Adipocyte (in vitro differentiated cells): ENCODE measurements at regions not wholly inside any gene's neighbourhood (a gene's known extent, or its start where the extent isn't known, plus 50 kb on each side); places are given as distances from the start of the nearest gene placed in this dataset.

Source experiments
- DNase-seq: peaks from one replicate; pipeline ENCODE4 v3.0.0-alpha.2; 2015; ENCODE audit warnings: low read depth
- H3K27me3 ChIP-seq: replicated peaks from 2 replicates; pipeline ENCODE4 v1.7.0; 2013; ENCODE audit warnings: mild to moderate bottlenecking, low read length, moderate library complexity; ENCODE audit not compliant: control insufficient read depth, insufficient read depth
- H3K36me3 ChIP-seq: 2 replicates; pipeline ENCODE4 v1.7.0; 2013; ENCODE audit warnings: low read length, mild to moderate bottlenecking, moderate library complexity; ENCODE audit not compliant: control insufficient read depth, insufficient read depth, severe bottlenecking
- H3K4me1 ChIP-seq: 2 replicates; pipeline ENCODE4 v1.7.0; 2013; ENCODE audit warnings: mild to moderate bottlenecking, low read length, moderate library complexity; ENCODE audit not compliant: control insufficient read depth, insufficient read depth
- H3K4me3 ChIP-seq: 2 replicates; pipeline ENCODE4 v1.7.0; 2013; ENCODE audit warnings: mild to moderate bottlenecking, low read length, moderate library complexity
- H3K9ac ChIP-seq: 2 replicates; pipeline ENCODE4 v1.7.0; 2013; ENCODE audit warnings: mild to moderate bottlenecking, low read length, moderate library complexity
- H3K9me3 ChIP-seq: 2 replicates; pipeline ENCODE4 v1.7.0; 2013; ENCODE audit warnings: mild to moderate bottlenecking, low read length, moderate library complexity; ENCODE audit not compliant: control insufficient read depth

- Histone ChIP-seq H3K9me3 (peaks cover 4% of the 10 kb centered on the region), H3K4me3 (no peak overlapping the region), H3K36me3 (no peaks in the 10 kb centered on the region), H3K9ac (no peak overlapping the region), H3K4me1 (no peaks in the 10 kb centered on the region), H3K27me3 (peaks cover 45% of the 10 kb centered on the region)
- no peak for DNase-seq
Observed at GRCh38 chr2:240299710-240300068, 135.8 kb upstream of the GPC1 start.

GRCh38 chr2:240300261-240300821 lies 135.1 kb upstream of the GPC1 start:
- Histone ChIP-seq H3K9ac (no peak overlapping the region), H3K27me3 (peaks cover 45% of the 10 kb centered on the region), H3K9me3 (no peaks in the 10 kb centered on the region), H3K36me3 (no peaks in the 10 kb centered on the region), H3K4me3 (no peak overlapping the region), H3K4me1 (no peaks in the 10 kb centered on the region)
- no peak for DNase-seq

- Histone ChIP-seq H3K27me3 (peaks cover 42% of the 10 kb centered on the region), H3K4me1 (no peaks in the 10 kb centered on the region), H3K4me3 (no peak overlapping the region), H3K36me3 (no peaks in the 10 kb centered on the region), H3K9me3 (no peaks in the 10 kb centered on the region), H3K9ac (no peak overlapping the region)
- no peak for DNase-seq
Observed at GRCh38 chr2:240300840-240301239, 134.6 kb upstream of the GPC1 start.

- DNase-seq = no peak
- Histone ChIP-seq H3K4me1 (no peaks in the 10 kb centered on the region), H3K4me3 (no peak overlapping the region), H3K9me3 (no peaks in the 10 kb centered on the region), H3K27me3 (peaks cover 42% of the 10 kb centered on the region), H3K36me3 (no peaks in the 10 kb centered on the region), H3K9ac (no peak overlapping the region)
Observed at GRCh38 chr2:240301256-240301795, 134.1 kb upstream of the GPC1 start.

DNA sequence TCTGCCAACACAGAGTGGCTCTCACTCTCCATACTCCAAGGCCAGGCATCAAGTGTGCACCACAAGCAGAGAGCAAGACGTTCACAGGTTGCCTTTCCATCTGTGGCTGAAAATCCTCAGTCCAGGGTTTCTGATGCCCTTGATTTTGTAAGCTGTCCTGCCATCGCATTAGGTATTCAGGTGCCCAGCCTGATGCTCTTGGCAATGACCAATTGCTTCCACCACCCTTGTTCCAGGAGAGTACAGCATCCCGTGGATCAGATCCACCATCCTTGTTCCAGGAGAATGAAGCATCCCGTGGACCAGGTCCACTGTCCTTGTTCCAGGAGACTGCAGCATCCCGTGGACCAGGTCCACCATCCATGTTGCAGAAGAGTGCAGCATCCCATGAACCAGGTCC lies 133.4 kb upstream of the GPC1 start:
- Histone ChIP-seq H3K4me3 (no peak overlapping the region), H3K9ac (no peak overlapping the region), H3K27me3 (peaks cover 40% of the 10 kb centered on the region), H3K36me3 (no peaks in the 10 kb centered on the region), H3K9me3 (no peaks in the 10 kb centered on the region), H3K4me1 (no peaks in the 10 kb centered on the region)
- DNase-seq = no peak

GRCh38 chr2:240302933-240303595 lies 132.4 kb upstream of the GPC1 start:
- peaks cover 36% of the 10 kb centered on the region for H3K27me3 ChIP-seq
- DNase-seq = no peak
- H3K9me3 ChIP-seq = no peaks in the 10 kb centered on the region
- H3K36me3 ChIP-seq = no peaks in the 10 kb centered on the region
- no peak overlapping the region for H3K4me3 ChIP-seq
- H3K9ac ChIP-seq = no peak overlapping the region
- H3K4me1 ChIP-seq = no peaks in the 10 kb centered on the region

DNA sequence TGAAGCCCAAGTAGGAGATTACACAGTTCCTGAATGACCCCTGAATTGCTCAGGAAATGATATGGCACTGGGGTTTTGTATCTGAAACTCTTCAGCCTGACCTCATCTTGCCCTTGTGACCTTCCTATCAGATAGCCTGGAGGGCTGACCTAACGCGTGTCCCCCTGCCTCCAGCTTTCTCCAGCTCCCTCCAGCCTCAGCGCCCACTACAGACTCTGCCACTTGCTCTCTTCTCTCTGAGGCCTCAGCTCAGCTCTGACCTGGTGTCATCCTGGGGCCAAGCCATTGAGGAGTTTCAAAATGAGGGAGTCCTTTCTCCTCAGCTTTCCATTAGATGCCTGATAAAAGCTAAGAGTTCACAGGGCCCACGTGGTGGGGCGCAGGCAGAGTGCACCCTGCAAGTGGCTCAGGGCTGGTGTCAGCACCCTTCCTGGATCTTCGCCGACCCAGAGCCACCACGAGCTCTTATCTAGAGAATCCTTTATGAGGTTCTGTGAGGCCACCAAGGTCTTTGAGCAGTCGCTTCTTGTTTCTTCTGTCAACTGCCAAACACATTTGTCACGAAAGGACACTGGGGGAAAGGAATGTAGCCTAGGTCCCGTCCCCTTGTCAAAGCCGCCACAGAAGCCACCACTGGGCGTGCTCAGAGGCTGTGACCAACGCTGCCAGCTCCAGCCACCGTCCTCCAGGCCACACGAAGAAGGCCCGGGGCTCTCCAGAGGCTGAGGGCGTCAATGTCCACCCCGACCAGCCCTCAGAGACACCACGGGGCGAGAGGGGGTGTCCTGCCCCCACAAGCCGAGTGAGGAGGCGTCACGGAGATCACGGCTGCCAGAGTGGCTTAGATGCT lies 131.3 kb upstream of the GPC1 start:
- Histone ChIP-seq H3K27me3 (peaks cover 45% of the 10 kb centered on the region), H3K36me3 (no peaks in the 10 kb centered on the region), H3K9ac (no peak overlapping the region), H3K9me3 (no peaks in the 10 kb centered on the region), H3K4me3 (no peak overlapping the region), H3K4me1 (no peaks in the 10 kb centered on the region)
- no peak for DNase-seq

- Histone ChIP-seq H3K27me3 (peaks cover 45% of the 10 kb centered on the region), H3K4me3 (no peak overlapping the region), H3K9ac (no peak overlapping the region), H3K4me1 (no peaks in the 10 kb centered on the region), H3K9me3 (no peaks in the 10 kb centered on the region), H3K36me3 (no peaks in the 10 kb centered on the region)
- DNase-seq = no peak
Observed at GRCh38 chr2:240304746-240305161, 130.7 kb upstream of the GPC1 start.

- Histone ChIP-seq H3K4me3 (no peak overlapping the region), H3K9me3 (no peaks in the 10 kb centered on the region), H3K4me1 (no peaks in the 10 kb centered on the region), H3K27me3 (peaks cover 48% of the 10 kb centered on the region), H3K36me3 (no peaks in the 10 kb centered on the region), H3K9ac (no peak overlapping the region)
- no peak for DNase-seq
Observed at GRCh38 chr2:240305369-240305962, 130.0 kb upstream of the GPC1 start.

- Histone ChIP-seq H3K4me3 (no peak overlapping the region), H3K36me3 (no peaks in the 10 kb centered on the region), H3K9me3 (no peaks in the 10 kb centered on the region), H3K9ac (no peak overlapping the region), H3K27me3 (peaks cover 49% of the 10 kb centered on the region), H3K4me1 (no peaks in the 10 kb centered on the region)
- DNase-seq = no peak
Observed at GRCh38 chr2:240306185-240306584, 129.3 kb upstream of the GPC1 start.

DNA sequence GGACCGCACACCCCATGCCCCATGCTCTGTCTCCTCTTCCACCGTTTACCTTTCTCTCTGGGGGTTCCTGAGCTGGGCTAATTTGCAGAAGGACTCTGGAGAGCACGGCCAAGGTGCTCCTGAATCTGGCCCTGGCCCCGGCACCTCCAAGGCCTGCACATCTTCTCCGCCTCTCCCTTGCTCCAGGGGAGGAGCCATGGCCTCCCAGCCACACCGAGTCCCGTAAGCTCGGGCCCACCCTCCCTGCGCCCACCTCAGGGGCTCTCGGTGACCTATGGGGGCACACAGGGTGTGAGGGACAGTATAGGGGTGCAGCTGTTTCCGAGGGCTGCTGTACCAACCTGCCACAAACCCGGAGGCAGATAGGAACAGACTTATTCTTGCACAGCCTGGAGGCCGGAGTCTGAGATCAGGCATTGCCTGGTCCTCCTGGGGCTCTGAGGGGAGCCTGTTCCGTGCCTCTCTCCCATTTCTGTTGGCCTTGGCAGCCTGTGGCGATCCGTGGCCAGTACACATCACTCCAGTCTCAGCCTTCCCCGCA lies 127.3 kb upstream of the GPC1 start:
- H3K27me3 ChIP-seq = peaks cover 39% of the 10 kb centered on the region
- H3K9me3 ChIP-seq = peaks cover 3% of the 10 kb centered on the region
- DNase-seq = no peak
- H3K4me1 ChIP-seq = no peaks in the 10 kb centered on the region
- no peak overlapping the region for H3K4me3 ChIP-seq
- H3K36me3 ChIP-seq = no peaks in the 10 kb centered on the region
- no peak overlapping the region for H3K9ac ChIP-seq
